HG03432 (cell line): ENCODE measurements at regions not wholly inside any gene's neighbourhood (a gene's known extent, or its start where the extent isn't known, plus 50 kb on each side); places are given as distances from the start of the nearest gene placed in this dataset.

ENCODE experiments used
- ATAC-seq: cut with Tn5 transposase; IDR thresholded peaks from one replicate; pipeline ENCODE4 v1.9.1; 2021; ENCODE audit warnings: mild to moderate bottlenecking, moderate library complexity; ENCODE audit not compliant: unreplicated experiment

DNA sequence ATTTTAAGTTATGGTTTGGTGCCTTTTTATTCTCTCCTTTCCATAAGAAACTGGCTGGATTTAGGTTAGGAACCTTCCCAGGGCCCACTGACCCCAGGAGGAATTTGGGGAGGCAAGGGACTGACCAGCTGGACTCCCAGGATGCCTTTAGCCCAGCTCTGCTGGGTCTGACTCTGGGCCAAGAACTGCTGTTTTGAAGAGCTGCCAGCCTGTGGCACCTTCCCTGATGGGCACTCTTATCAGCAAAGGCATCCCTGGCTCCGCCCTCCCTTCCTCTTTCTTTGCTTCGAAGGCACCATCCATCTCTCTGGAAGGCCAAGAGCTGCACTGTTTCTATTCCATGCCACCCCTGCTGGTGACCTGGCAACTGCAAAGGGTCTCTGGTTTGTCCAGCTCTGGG is 174.7 kb downstream of the POU4F1 start:
- no peak for ATAC-seq

DNA sequence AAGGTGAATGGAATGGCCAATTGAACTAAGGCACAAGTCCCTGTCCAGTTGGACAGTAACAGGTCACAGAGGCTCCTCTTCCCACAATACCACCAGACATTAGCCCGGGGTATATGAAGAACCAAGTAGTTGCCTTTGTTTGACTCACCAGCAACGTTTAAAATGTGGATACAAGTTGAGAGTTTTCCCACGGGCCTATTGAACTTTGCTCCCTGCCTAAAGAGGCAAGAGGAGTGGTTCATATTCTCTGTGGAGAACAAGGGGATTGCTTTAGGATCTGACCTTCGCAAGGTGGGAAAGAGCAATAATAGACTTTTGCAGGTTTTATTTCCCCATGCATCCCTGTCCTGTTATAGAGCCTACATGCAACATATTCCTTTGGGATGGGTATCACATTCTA is 177.2 kb downstream of the POU4F1 start:
- no peak for ATAC-seq

- peak; percentile 97 for ATAC-seq
Measured at GRCh38 chr13:78420814-78421213, 182.5 kb downstream of the POU4F1 start.

- ATAC-seq: no peak
Measured at GRCh38 chr13:78413887-78414553, 189.3 kb downstream of the POU4F1 start.

GRCh38 chr13:78410847-78411246 is 192.5 kb downstream of the POU4F1 start:
- ATAC-seq: no peak

DNA sequence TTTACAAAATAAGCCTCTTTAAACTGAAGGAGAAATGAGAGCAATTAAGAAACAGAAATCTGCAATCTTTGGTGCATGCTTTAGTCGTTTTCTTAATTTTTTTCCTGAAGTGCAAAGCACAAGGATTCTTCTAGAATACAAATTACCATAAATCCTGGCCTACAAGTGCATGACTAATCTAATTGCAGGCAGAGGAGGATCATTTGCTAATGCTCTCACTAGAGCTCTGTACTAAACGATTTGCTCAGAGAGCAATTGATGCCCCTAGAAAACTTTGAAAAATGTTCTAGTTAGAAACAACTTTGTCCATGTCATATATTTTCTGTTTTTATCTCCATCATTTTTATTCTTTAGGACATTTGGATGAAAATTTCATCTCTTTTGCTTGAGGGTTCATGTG is 193.2 kb downstream of the POU4F1 start:
- ATAC-seq: no peak

GRCh38 chr13:78409172-78409571 is 194.2 kb downstream of the POU4F1 start:
- peak; percentile 77 for ATAC-seq

- no peak for ATAC-seq
Measured at GRCh38 chr13:78404846-78405360, 198.4 kb downstream of the POU4F1 start.

GRCh38 chr13:78402708-78403400 is 200.5 kb downstream of the POU4F1 start:
- ATAC-seq: no peak

DNA sequence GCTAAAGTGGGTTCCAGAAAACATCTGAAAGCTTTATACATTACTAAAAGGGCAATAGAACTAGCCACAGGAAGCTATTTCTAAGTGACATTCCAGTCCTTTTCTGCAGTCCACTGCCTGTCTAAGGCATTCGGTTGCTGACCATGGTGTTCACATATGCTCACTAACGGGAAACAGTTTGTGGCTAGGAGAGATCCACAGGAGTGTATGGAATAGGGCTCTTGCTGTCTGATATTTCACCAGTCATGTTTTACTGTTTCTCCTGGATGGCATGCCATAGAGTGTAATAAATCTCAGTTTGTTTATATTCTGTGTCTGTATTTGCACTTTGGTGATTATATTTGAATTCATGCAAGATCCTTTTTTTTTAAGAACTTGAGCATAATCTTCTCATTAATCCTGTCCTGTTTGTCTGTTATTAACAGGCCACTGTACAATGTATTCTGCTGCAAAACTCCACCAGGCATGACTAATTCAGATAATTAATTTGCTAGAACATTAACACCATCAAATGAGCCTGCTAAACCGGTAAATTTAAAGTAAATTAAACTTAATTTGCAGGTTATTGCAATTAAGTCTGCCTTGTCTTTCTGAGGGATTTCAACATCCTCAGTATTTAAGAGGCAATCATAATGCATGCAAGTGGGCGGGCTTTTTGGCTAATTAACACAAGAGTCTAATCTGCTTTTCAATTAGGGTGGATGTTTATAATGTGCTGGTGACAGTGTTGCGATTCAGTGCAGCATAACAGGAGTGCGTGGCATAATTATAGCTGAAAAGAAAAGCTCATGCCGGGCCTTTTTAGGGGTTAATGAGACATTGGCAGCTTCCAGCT is 201.3 kb downstream of the POU4F1 start:
- no peak for ATAC-seq

DNA sequence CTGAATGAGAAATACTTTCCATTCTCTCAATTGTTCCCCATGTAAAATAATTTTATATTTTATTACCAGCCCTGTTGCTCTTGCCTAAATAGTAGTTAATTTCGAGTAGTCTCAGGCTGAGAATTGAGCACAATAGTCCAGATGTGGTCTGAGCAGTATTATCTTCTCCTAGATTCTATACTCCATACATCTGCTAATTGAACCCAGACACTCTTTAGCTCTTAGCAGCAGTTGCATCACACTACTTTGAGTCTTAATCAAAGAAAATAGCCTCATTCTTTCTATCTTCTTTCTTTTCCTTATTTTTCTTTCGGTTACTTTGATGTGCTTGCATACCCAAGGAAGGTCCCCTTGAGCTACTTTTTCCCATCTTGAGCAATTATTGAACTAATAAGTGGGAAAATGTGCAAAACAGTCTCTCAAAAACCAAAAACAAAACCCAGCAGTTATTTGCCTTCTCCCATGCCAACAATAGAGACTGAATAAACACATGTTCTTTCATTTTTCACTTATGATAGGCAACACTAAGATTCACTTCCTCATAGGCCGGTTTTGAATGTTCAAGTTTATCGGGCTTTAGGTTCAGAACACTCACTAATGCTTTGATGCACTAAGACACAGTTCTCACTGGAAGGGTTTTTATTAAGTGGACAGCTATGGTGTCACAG is 204.5 kb downstream of the POU4F1 start:
- ATAC-seq: peak; percentile 97

GRCh38 chr13:78393286-78394142 is 209.8 kb downstream of the POU4F1 start:
- ATAC-seq: no peak

- no peak for ATAC-seq
Measured at GRCh38 chr13:78383899-78384298, 219.5 kb downstream of the POU4F1 start.

DNA sequence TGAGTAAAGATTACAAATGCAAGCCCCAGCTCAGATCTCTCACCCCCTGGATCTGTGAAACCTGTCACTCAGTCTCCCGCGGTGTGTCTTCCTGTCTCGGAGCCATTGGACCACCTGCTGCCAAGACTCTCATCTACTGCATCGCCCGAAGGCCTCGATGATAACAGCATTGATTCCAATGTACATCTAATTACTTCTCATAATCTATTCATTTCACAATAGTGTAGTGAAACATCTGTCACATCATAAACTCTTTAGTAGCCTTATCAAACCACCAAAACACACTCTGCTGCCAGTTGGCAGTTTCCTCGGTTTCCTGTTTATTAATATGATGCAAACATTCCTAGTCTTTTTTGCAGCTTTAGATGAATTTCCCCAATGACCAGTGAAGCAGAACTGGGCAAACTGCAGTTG is 220.3 kb downstream of the POU4F1 start:
- no peak for ATAC-seq

- no peak for ATAC-seq
Measured at GRCh38 chr13:78382491-78382890, 220.9 kb downstream of the POU4F1 start.

GRCh38 chr13:78376822-78377221 is 226.5 kb downstream of the POU4F1 start:
- ATAC-seq: no peak

- no peak for ATAC-seq
Measured at GRCh38 chr13:78376033-78376432, 227.3 kb downstream of the POU4F1 start.

- no peak for ATAC-seq
Measured at GRCh38 chr13:78372581-78372980, 230.8 kb downstream of the POU4F1 start.

DNA sequence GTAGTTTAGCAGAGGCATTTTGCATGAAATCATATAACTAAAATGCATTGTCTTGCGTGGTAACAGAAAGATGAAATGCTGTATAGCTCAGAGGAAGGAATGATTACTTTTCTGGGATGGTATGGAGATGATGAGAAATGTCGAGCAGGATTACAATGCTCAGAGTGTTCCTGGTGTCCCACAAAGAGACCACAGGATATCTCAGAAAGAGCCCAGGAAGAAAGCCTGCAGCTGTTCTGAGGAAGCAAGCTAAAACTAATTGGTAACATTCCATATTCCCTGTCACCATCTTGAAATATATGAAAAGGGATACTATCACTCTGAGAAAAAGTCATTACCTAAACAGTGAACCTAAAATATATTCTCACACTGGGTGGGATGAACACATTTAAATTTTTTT is 233.1 kb downstream of the POU4F1 start:
- ATAC-seq: no peak

- ATAC-seq: no peak
Measured at GRCh38 chr13:78364711-78365110, 238.6 kb downstream of the POU4F1 start.
